HepG2 (cell line): ENCODE measurements at regions not wholly inside any gene's neighbourhood (a gene's known extent, or its start where the extent isn't known, plus 50 kb on each side); places are given as distances from the start of the nearest gene placed in this dataset.

Experiments
- CHD4 ChIP-seq: fragments of 200-600 bp; sonication (generic); IDR thresholded peaks from 2 replicates; pipeline ENCODE4 v1.7.0; 2017; ENCODE audit warnings: mild to moderate bottlenecking, low read length, borderline replicate concordance
- GABPA ChIP-seq, 2 experiments: IDR thresholded peaks; 2 replicates each; pipeline ENCODE4 v1.6.1; 2011 to 2016; ENCODE audit warnings: low read depth in 2 of 2, low read length in 1 of 2, missing biosample characterization in 1 of 2, missing genetic modification characterization in 1 of 2
- MAZ ChIP-seq, 2 experiments: sonication (generic) in 1 of 2; formaldehyde crosslinking in 1 of 2; IDR thresholded peaks; 2 replicates each; pipeline versions ENCODE4 v1.5.0 to v1.6.1; 2012 to 2020; ENCODE audit warnings: low read depth in 2 of 2, mild to moderate bottlenecking in 2 of 2, borderline replicate concordance in 1 of 2, improper control_type of control experiment in 1 of 2, low read length in 1 of 2, missing genetic modification reagents in 1 of 2, moderate library complexity in 1 of 2
- ZNF761 ChIP-seq: sonication (generic); formaldehyde crosslinking; conservative IDR thresholded peaks from 2 replicates; pipeline ENCODE4 v1.4.0; 2020; ENCODE audit warnings: mild to moderate bottlenecking, missing genetic modification reagents
- ZNF792 ChIP-seq: IDR thresholded peaks from 2 replicates; pipeline ENCODE4 v1.6.1; 2016
- ZSCAN9 ChIP-seq: IDR thresholded peaks from 2 replicates; pipeline ENCODE4 v1.6.1; 2016; ENCODE audit warnings: borderline replicate concordance
- TF ChIP-seq, protein P1 (sequence below), 2 experiments: fragments of 450-650 bp in 1 of 2; sonication (generic) in 1 of 2; formaldehyde crosslinking in 1 of 2; IDR thresholded peaks; 2 replicates each; pipeline versions ENCODE4 v1.6.1 to v1.8.0; 2016 to 2022; ENCODE audit warnings: antibody characterized with exemption in 1 of 2, mild to moderate bottlenecking in 1 of 2, missing genetic modification reagents in 1 of 2
- TF ChIP-seq, protein P2 (sequence below): sonication (generic); formaldehyde crosslinking; IDR thresholded peaks from 2 replicates; pipeline ENCODE4 v1.4.0; 2020; ENCODE audit warnings: missing genetic modification reagents
- TF ChIP-seq, protein P3 (sequence below): sonication (generic); formaldehyde crosslinking; IDR thresholded peaks from 2 replicates; pipeline ENCODE4 v1.4.0; 2020; ENCODE audit warnings: missing genetic modification reagents, borderline replicate concordance
- TF ChIP-seq, protein P4 (sequence below): sonication (generic); formaldehyde crosslinking; IDR thresholded peaks from 2 replicates; pipeline ENCODE4 v1.4.0; 2020; ENCODE audit warnings: mild to moderate bottlenecking, missing genetic modification reagents

DNA sequence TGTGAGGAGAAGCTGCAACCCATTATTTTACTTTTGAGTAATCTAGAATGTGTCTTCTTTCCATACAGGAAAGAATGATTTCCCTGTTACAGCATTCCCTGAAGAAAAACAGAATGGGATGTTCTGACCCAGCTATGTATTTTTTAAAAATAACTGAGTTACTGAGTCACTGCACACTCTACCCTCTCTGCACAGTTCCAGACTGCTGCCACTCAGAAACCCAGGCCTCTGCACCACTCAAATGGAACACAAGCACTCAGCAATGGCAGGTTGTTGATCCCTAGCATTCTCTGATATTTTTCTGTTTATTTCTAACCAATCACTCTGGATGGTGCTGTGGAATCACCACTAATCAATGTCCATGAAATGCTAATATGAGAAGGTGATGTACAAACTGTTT lies 1300.0 kb upstream of the FAM98A start (continued):
- TF ChIP-seq, protein P1, sequence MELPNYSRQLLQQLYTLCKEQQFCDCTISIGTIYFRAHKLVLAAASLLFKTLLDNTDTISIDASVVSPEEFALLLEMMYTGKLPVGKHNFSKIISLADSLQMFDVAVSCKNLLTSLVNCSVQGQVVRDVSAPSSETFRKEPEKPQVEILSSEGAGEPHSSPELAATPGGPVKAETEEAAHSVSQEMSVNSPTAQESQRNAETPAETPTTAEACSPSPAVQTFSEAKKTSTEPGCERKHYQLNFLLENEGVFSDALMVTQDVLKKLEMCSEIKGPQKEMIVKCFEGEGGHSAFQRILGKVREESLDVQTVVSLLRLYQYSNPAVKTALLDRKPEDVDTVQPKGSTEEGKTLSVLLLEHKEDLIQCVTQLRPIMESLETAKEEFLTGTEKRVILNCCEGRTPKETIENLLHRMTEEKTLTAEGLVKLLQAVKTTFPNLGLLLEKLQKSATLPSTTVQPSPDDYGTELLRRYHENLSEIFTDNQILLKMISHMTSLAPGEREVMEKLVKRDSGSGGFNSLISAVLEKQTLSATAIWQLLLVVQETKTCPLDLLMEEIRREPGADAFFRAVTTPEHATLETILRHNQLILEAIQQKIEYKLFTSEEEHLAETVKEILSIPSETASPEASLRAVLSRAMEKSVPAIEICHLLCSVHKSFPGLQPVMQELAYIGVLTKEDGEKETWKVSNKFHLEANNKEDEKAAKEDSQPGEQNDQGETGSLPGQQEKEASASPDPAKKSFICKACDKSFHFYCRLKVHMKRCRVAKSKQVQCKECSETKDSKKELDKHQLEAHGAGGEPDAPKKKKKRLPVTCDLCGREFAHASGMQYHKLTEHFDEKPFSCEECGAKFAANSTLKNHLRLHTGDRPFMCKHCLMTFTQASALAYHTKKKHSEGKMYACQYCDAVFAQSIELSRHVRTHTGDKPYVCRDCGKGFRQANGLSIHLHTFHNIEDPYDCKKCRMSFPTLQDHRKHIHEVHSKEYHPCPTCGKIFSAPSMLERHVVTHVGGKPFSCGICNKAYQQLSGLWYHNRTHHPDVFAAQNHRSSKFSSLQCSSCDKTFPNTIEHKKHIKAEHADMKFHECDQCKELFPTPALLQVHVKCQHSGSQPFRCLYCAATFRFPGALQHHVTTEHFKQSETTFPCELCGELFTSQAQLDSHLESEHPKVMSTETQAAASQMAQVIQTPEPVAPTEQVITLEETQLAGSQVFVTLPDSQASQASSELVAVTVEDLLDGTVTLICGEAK (IDR thresholded peaks at IDR 0.05), result no peak
- TF ChIP-seq, protein P1 (CRISPR knock-in tag; IDR thresholded peaks at IDR 0.05), result no peak
- TF ChIP-seq ZNF761 (CRISPR knock-in tag), result no peak
- TF ChIP-seq ZNF792 (CRISPR knock-in tag), result no peak
- TF ChIP-seq MAZ (IDR thresholded peaks at IDR 0.05; ENCODE audit: borderline replicate concordance, low read depth, low read length), result no peak
- TF ChIP-seq MAZ (CRISPR knock-in tag; IDR thresholded peaks at IDR 0.05; ENCODE audit: low read depth), result no peak
- TF ChIP-seq, protein P2, sequence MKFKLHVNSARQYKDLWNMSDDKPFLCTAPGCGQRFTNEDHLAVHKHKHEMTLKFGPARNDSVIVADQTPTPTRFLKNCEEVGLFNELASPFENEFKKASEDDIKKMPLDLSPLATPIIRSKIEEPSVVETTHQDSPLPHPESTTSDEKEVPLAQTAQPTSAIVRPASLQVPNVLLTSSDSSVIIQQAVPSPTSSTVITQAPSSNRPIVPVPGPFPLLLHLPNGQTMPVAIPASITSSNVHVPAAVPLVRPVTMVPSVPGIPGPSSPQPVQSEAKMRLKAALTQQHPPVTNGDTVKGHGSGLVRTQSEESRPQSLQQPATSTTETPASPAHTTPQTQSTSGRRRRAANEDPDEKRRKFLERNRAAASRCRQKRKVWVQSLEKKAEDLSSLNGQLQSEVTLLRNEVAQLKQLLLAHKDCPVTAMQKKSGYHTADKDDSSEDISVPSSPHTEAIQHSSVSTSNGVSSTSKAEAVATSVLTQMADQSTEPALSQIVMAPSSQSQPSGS (CRISPR knock-in tag), result no peak
- TF ChIP-seq GABPA (IDR thresholded peaks at IDR 0.05; ENCODE audit: low read depth, low read length), result no peak
- no peak for TF ChIP-seq GABPA (CRISPR knock-in tag; IDR thresholded peaks at IDR 0.05; ENCODE audit: low read depth)
- TF ChIP-seq, protein P3, sequence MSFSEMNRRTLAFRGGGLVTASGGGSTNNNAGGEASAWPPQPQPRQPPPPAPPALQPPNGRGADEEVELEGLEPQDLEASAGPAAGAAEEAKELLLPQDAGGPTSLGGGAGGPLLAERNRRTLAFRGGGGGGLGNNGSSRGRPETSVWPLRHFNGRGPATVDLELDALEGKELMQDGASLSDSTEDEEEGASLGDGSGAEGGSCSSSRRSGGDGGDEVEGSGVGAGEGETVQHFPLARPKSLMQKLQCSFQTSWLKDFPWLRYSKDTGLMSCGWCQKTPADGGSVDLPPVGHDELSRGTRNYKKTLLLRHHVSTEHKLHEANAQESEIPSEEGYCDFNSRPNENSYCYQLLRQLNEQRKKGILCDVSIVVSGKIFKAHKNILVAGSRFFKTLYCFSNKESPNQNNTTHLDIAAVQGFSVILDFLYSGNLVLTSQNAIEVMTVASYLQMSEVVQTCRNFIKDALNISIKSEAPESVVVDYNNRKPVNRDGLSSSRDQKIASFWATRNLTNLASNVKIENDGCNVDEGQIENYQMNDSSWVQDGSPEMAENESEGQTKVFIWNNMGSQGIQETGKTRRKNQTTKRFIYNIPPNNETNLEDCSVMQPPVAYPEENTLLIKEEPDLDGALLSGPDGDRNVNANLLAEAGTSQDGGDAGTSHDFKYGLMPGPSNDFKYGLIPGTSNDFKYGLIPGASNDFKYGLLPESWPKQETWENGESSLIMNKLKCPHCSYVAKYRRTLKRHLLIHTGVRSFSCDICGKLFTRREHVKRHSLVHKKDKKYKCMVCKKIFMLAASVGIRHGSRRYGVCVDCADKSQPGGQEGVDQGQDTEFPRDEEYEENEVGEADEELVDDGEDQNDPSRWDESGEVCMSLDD (CRISPR knock-in tag), result no peak
- no peak for TF ChIP-seq ZSCAN9 (CRISPR knock-in tag)
- TF ChIP-seq, protein P4, sequence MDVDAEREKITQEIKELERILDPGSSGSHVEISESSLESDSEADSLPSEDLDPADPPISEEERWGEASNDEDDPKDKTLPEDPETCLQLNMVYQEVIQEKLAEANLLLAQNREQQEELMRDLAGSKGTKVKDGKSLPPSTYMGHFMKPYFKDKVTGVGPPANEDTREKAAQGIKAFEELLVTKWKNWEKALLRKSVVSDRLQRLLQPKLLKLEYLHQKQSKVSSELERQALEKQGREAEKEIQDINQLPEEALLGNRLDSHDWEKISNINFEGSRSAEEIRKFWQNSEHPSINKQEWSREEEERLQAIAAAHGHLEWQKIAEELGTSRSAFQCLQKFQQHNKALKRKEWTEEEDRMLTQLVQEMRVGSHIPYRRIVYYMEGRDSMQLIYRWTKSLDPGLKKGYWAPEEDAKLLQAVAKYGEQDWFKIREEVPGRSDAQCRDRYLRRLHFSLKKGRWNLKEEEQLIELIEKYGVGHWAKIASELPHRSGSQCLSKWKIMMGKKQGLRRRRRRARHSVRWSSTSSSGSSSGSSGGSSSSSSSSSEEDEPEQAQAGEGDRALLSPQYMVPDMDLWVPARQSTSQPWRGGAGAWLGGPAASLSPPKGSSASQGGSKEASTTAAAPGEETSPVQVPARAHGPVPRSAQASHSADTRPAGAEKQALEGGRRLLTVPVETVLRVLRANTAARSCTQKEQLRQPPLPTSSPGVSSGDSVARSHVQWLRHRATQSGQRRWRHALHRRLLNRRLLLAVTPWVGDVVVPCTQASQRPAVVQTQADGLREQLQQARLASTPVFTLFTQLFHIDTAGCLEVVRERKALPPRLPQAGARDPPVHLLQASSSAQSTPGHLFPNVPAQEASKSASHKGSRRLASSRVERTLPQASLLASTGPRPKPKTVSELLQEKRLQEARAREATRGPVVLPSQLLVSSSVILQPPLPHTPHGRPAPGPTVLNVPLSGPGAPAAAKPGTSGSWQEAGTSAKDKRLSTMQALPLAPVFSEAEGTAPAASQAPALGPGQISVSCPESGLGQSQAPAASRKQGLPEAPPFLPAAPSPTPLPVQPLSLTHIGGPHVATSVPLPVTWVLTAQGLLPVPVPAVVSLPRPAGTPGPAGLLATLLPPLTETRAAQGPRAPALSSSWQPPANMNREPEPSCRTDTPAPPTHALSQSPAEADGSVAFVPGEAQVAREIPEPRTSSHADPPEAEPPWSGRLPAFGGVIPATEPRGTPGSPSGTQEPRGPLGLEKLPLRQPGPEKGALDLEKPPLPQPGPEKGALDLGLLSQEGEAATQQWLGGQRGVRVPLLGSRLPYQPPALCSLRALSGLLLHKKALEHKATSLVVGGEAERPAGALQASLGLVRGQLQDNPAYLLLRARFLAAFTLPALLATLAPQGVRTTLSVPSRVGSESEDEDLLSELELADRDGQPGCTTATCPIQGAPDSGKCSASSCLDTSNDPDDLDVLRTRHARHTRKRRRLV (CRISPR knock-in tag), result no peak
- no peak for TF ChIP-seq CHD4
